ENCODE measurements at regions not wholly inside any gene's neighbourhood (a gene's known extent, or its start where the extent isn't known, plus 50 kb on each side); places are given as distances from the start of the nearest gene placed in this dataset.
"Not testable (repeated sequence)": the region's sequence is repeated elsewhere in the genome, so short reads cannot be mapped to it uniquely, and the experiment has no call there.

GRCh38 chr5:174547814-174548213, 176.6 kb upstream of the MSX2 start:
- DNase-seq (ENCODE audit: low read depth in 2 of 2): no peak

DNA sequence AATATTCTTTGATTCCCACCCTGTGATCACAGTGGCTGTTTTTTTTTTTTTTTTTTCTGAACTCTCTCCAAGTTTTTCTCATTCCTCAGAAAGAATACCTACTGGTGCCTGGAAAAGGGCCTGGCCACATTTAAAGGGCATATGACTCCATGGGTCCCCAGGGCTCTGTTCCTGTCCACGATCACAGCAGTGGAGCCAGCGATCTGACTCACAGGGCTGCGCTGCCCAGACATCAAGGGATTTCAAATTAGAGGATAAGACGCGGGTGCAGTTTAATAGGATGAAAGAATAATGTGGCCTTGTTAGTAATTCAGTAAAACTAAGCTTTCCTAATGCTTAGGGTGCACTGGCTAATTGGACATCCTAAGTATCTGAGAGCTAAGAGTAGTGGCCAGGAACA, 175.1 kb upstream of the MSX2 start:
- no peak for DNase-seq (ENCODE audit: low read depth in 2 of 2)

- DNase-seq (ENCODE audit: low read depth in 2 of 2): no peak
Observed at GRCh38 chr5:174550026-174550425, 174.4 kb upstream of the MSX2 start.

- no peak for DNase-seq (ENCODE audit: low read depth in 2 of 2)
Observed at GRCh38 chr5:174552428-174552827, 172.0 kb upstream of the MSX2 start.

DNA sequence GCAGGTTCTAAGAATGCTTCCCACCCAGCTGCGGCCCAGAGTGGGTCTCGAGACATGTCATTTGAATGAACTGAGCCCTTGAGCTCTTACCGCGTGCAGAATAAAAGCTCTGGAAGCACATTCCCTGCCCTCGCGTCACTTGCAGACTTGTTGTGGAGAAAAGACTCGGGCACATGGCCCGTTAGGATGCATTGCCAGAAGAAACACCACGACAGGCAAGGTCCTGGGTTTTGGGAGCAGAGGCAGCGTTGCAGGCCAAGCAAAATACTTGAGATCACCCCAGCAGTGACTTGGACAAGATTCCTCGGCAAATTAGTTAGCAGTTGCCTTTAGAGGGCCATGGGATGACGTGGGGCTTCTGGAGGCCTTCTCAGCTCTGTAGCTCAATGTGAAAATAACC, 170.8 kb upstream of the MSX2 start:
- no peak for DNase-seq (ENCODE audit: low read depth in 2 of 2)

- DNase-seq (ENCODE audit: low read depth in 2 of 2): no peak
Observed at GRCh38 chr5:174555726-174556125, 168.7 kb upstream of the MSX2 start.

DNA sequence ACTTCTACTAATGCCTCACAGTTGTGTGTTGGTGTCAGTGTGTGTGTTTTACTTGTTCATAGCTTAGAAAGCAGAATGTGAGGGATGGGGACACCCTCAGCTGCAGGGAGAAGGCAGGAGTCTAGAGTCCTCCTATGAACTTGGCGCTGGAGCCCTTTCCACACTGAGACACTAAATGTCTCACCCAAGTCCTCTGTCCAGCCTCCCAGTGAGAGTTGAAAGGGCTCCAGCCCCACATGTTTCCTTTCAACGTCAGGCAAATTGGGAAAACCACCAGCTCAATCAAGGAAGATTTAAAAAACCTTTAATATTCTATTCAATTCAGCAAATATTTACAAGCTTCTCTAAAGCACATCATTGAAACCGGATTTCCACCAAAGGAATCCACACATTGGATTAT, 167.6 kb upstream of the MSX2 start:
- DNase-seq (ENCODE audit: low read depth in 2 of 2): no peak

GRCh38 chr5:174558190-174558589, 166.2 kb upstream of the MSX2 start:
- DNase-seq (ENCODE audit: low read depth in 2 of 2): no peak

DNA sequence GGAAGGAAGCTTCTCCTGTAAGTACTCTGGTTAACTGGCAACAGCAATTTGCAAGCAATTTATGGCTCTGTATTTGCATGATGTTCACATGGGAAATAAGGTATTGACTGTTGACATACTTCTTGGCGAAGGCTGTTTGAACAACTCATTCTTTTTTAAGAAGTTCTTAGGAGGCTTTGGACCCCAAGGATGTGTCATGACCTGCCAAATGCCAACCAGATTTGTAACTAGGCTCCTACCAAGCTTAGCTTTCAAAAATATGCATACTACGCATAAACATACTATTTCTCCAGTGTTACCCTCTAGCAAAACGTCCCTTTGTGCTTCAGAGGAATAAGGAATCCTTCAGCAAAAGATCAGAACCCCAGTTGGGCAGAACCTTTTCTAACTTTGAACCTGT, 165.2 kb upstream of the MSX2 start:
- DNase-seq (ENCODE audit: low read depth in 2 of 2): no peak

GRCh38 chr5:174559566-174560090, 164.8 kb upstream of the MSX2 start:
- no peak for DNase-seq (ENCODE audit: low read depth in 2 of 2)

- no peak for DNase-seq (ENCODE audit: low read depth in 2 of 2)
Observed at GRCh38 chr5:174560861-174561260, 163.5 kb upstream of the MSX2 start.

GRCh38 chr5:174563040-174563439, 161.3 kb upstream of the MSX2 start:
- DNase-seq (ENCODE audit: low read depth in 2 of 2): not testable (repeated sequence)

- no peak for DNase-seq (ENCODE audit: low read depth in 2 of 2)
Observed at GRCh38 chr5:174563899-174564298, 160.5 kb upstream of the MSX2 start.

- DNase-seq (ENCODE audit: low read depth in 2 of 2): no peak
Observed at GRCh38 chr5:174567506-174568141, 156.8 kb upstream of the MSX2 start.

DNA sequence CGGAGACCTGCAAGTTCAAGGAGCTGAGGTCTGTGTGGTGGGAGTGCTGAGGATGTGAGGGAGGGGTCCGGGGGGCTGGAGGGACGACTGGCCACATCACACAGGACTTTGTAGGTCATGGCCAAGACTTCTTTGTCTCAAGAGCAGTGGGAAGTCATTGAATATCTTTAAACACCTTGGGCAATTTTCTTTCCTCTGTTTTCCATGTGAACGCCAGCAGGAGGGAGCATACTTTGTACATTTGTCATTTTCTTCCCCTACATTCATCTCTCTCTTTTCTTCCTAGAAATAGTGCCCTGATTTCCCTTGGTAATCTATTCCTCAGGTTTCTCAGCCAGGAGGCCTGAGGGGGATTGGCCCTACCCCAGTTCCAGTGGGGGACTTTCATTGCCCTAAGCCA, 153.7 kb upstream of the MSX2 start:
- DNase-seq (ENCODE audit: low read depth in 2 of 2): no peak

GRCh38 chr5:174571662-174572397, 152.6 kb upstream of the MSX2 start:
- peak; percentile 33 to 73 for DNase-seq (ENCODE audit: low read depth in 2 of 2)

DNA sequence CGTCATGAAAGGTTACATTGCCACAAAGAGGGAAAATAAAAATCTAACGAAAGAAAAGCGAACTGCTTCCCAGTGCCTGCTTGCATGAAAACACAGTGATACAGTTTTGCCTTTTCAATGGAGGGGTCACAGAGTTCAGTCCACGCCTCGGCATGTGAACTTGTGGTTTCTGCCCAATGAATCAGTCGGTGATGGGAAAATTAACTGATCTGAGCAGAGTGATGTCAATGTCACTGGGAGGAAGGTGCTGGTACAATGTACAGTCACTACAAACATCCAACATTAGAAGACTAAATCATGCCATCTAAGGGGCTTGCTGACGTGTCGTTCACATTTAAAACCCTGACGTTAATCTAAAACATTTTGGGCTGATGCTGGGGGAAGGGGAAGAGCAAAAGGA, 151.8 kb upstream of the MSX2 start:
- no peak for DNase-seq (ENCODE audit: low read depth in 2 of 2)

DNA sequence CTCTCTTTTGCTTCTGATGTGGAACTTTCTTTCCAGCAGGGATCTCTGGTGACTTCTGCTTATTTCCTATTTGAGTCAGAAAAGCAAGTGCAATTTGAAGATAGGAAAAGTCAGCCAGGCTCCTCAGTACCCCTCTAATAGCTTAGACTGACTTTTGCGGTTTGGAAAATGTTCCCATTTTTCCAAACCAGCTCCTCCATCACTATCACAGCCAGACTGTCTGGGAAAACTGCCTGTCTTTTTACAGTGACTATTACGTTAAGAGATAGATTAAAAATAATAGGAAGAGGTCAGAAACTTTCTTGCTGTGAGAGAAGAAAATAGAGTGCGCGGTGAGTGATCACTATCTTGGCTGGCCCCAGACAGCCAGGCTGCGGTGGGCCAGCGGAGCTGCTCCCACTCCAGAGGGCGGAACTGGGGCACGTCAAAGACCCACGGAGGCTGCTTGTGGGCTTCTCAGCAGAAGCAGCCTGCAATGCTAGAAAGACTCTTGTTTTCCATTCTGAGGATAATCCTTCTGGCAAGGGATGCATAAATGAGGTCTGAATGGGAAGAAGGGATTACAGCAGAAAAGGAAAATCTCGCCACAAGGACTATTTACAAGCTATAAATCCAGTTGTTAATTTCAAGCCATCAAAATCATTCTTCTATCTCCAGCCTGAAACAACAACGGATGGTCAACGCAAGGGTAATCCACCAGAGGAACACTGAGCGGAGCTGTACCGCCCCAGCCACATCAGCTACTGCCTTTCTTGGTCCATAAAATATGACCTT, 151.0 kb upstream of the MSX2 start:
- DNase-seq (ENCODE audit: low read depth in 2 of 2): no peak

DNA sequence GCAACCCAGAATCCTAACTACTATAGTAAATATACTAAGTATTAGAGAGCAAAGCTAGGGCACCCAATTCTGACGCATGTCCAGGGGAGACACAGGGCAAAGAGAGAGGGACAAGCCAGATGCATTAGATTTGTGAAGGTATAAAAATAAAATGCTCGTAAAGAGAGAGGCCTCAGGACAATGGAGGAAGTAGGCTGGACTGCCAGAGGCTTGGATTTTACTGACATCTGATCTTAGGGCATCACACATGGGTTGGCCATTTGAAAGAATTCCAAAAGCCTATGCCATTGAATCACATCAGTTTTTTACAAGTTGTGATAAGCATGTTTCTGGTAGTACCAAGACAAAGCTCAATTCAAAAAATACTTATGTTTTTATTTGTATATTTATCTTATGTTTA, 149.3 kb upstream of the MSX2 start:
- no peak for DNase-seq (ENCODE audit: low read depth in 2 of 2)

- DNase-seq (ENCODE audit: low read depth in 2 of 2): no peak
Observed at GRCh38 chr5:174576042-174576441, 148.3 kb upstream of the MSX2 start.

GRCh38 chr5:174581479-174581878, 142.9 kb upstream of the MSX2 start:
- DNase-seq (ENCODE audit: low read depth in 2 of 2): no peak

DNA sequence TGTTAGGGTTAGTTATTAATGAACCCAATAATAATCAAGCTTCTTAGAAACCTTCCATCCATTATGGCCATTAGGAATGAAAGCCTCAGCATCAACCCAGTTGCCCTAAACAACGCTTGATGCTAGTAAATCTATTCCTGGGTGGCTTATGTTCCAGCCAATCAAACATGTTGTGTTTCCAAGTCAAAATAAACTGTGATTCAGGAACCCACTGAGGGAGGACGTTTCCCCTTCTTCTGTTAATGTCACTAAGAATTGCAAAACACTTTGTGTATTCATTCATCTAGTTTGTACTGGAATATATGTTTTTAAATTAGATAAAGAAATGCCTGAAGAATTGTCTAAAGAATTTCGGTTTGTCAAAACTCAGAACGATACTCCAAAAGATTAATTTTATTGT, 142.5 kb upstream of the MSX2 start:
- DNase-seq (ENCODE audit: low read depth in 2 of 2): no peak

All from lung microvascular endothelial cell (primary cell).